ENCODE measurements at regions not wholly inside any gene's neighbourhood (a gene's known extent, or its start where the extent isn't known, plus 50 kb on each side); places are given as distances from the start of the nearest gene placed in this dataset.

GRCh38 chr4:179291657-179292056 is 1849.4 kb upstream of the AGA start:
- intact Hi-C loops (cut with micrococcal nuclease; ENCODE audit: unreplicated experiment) (no loop called here), in situ Hi-C loops (cut with MboI) (no loop called here)
- no peaks in the 10 kb centered on the region for H3K9me3 ChIP-seq (replicated peaks; ENCODE audit: control insufficient read depth, insufficient read depth, low read length)
- H3K4me1 ChIP-seq (ENCODE audit: control insufficient read depth, insufficient read depth, low read length) = no peaks in the 10 kb centered on the region
- H3K4me3 ChIP-seq = no peak overlapping the region
- H3K27ac ChIP-seq (ENCODE audit: control insufficient read depth, insufficient read depth) = no peak overlapping the region
- H3K4me2 ChIP-seq (ENCODE audit: control insufficient read depth, insufficient read depth) = no peak overlapping the region
- POLR2A ChIA-PET = no interaction called here
- FAIRE-seq (no peak), DNase-seq (ENCODE audit: low read depth, low spot score) (no peak), ATAC-seq (no peak)
- H3K79me2 ChIP-seq (ENCODE audit: control insufficient read depth, insufficient read depth, low read length) = no peaks in the 10 kb centered on the region
- SMC1A ChIA-PET (ENCODE audit: uncharacterized antibody, unreplicated experiment) = no interaction called here
- H2AFZ ChIP-seq (ENCODE audit: control insufficient read depth, low read depth, low read length) = no peak overlapping the region
- no peaks in the 10 kb centered on the region for H3K36me3 ChIP-seq (ENCODE audit: control insufficient read depth in 2 of 2, insufficient read depth in 2 of 2, low read length in 1 of 2)
- no peaks in the 10 kb centered on the region for H3K27me3 ChIP-seq (replicated peaks in 1 of 2; ENCODE audit: control insufficient read depth in 2 of 2, insufficient read depth in 2 of 2, low read length in 1 of 2)
- H3K9ac ChIP-seq (ENCODE audit: control insufficient read depth, insufficient read depth, low read length) = no peak overlapping the region
- TF ChIP-seq SP1 (IDR thresholded peaks at IDR 0.05; ENCODE audit: low read depth, low read length) = no peak
- no peak for TF ChIP-seq POLR2AphosphoS2 (IDR thresholded peaks at IDR 0.05; ENCODE audit: low read depth, low read length)
- TF ChIP-seq YBX1 (IDR thresholded peaks at IDR 0.05) = no peak
- TF ChIP-seq CHD1 (IDR thresholded peaks at IDR 0.05; ENCODE audit: low read depth, low read length) = no peak
- TF ChIP-seq CHD2 (IDR thresholded peaks at IDR 0.05; ENCODE audit: borderline replicate concordance, low read depth, low read length) = no peak
- TF ChIP-seq TARDBP (IDR thresholded peaks at IDR 0.05; ENCODE audit: borderline replicate concordance) = no peak
- TF ChIP-seq CHD4 (IDR thresholded peaks at IDR 0.05) = no peak
- TF ChIP-seq IKZF1 (conservative IDR thresholded peaks at IDR 0.05) = no peak
- no peak for TF ChIP-seq ZBTB40 (IDR thresholded peaks at IDR 0.05; ENCODE audit: borderline replicate concordance)
- TF ChIP-seq WRNIP1 (IDR thresholded peaks at IDR 0.05; ENCODE audit: borderline replicate concordance, low read depth, low read length) = no peak
- TF ChIP-seq POLR2AphosphoS5 (IDR thresholded peaks at IDR 0.05; ENCODE audit: low read length) = no peak
- no peak for TF ChIP-seq KAT2A (conservative IDR thresholded peaks at IDR 0.05; ENCODE audit: control insufficient read depth, low read depth, low read length)
- no peak for TF ChIP-seq SPI1 (IDR thresholded peaks at IDR 0.05; ENCODE audit: borderline replicate concordance, insufficient read depth, low read depth, low read length)
- no peak for TF ChIP-seq E2F8 (IDR thresholded peaks at IDR 0.05; ENCODE audit: low read depth, partially characterized antibody)
- TF ChIP-seq NR2C2 (IDR thresholded peaks at IDR 0.05; ENCODE audit: borderline replicate concordance, control insufficient read depth, insufficient read length, low read depth) = no peak
- no peak for TF ChIP-seq E2F4 (IDR thresholded peaks at IDR 0.05; ENCODE audit: low read depth, low read length)
- TF ChIP-seq SIN3A (IDR thresholded peaks at IDR 0.05; ENCODE audit: low read depth, low read length) = no peak
- no peak for TF ChIP-seq NBN (IDR thresholded peaks at IDR 0.05)
- RAD21 ChIA-PET (ENCODE audit: unreplicated experiment) = interaction anchor here (1.0 kb wide), 1 partner anchor 167 kb away, joined by 3 read pairs; no protein-coding TSS in a partner anchor
- H4K20me1 ChIP-seq (ENCODE audit: control insufficient read depth, insufficient read depth) = no peaks in the 10 kb centered on the region
- BruUV-seq (replicated peaks) = no TSS peak
- CTCF ChIA-PET = interaction anchor here (2.3 kb wide), 1 partner anchor 16 kb away, joined by 7 read pairs; no protein-coding TSS in a partner anchor

Measured in GM12878 (cell line).